PC-9 (cell line): ENCODE measurements at regions not wholly inside any gene's neighbourhood (a gene's known extent, or its start where the extent isn't known, plus 50 kb on each side); places are given as distances from the start of the nearest gene placed in this dataset.

ENCODE experiments used
- BruUV-seq: library from RNA; stranded (reverse); fragments of 400-500 nt; replicated peaks from 2 replicates; lab custom pipeline; 2021; lab: Mats Ljungman, UMichigan
- CTCF ChIA-PET: fragments of 300-600 bp; sonication (Branson Sonifier 250); formaldehyde crosslinking; loops from one replicate; lab custom pipeline; 2022; ENCODE audit warnings: antibody characterized with exemption; lab: Charles Lee
- POLR2A ChIA-PET: fragments of 300-600 bp; sonication (Branson Sonifier 250); formaldehyde crosslinking; loops from one replicate; lab custom pipeline; 2022; ENCODE audit warnings: antibody characterized with exemption; ENCODE audit not compliant: unreplicated experiment; lab: Charles Lee
- DNase-seq, 2 experiments: peaks; one replicate each; pipeline versions ENCODE4 v3.0.0 to v3.0.0-alpha.2; 2015 to 2022; ENCODE audit warnings: mixed read lengths in 1 of 2
- H2AFZ ChIP-seq: fragments of 200-600 bp; sonication (generic); 2 replicates; pipeline ENCODE4 v1.8.1; 2017; ENCODE audit warnings: antibody characterized with exemption
- H3F3A ChIP-seq: fragments of 200-600 bp; sonication (generic); 2 replicates; pipeline ENCODE4 v1.8.1; 2017; ENCODE audit warnings: antibody characterized with exemption, mild to moderate bottlenecking, low read depth; ENCODE audit not compliant: insufficient read depth
- H3K27ac ChIP-seq: fragments of 200-600 bp; sonication (generic); 2 replicates; pipeline ENCODE4 v1.6.1; 2016; ENCODE audit warnings: mixed run types
- H3K27me3 ChIP-seq: fragments of 200-600 bp; sonication (generic); 2 replicates; pipeline ENCODE4 v1.6.1; 2016; ENCODE audit warnings: low read depth, mixed run types; ENCODE audit not compliant: insufficient read depth
- H3K36me3 ChIP-seq: fragments of 200-600 bp; sonication (generic); 2 replicates; pipeline ENCODE4 v1.6.1; 2016; ENCODE audit warnings: low read depth, mixed run types
- H3K4me1 ChIP-seq: fragments of 200-600 bp; sonication (generic); replicated peaks from 2 replicates; pipeline ENCODE4 v1.6.1; 2016; ENCODE audit warnings: mixed run types; ENCODE audit not compliant: insufficient read depth
- H3K4me2 ChIP-seq: fragments of 200-600 bp; sonication (generic); 2 replicates; pipeline ENCODE4 v1.6.1; 2017; ENCODE audit warnings: mixed run types
- H3K4me3 ChIP-seq: fragments of 200-600 bp; sonication (generic); 2 replicates; pipeline ENCODE4 v1.6.1; 2016; ENCODE audit warnings: mixed run types
- H3K79me2 ChIP-seq: fragments of 200-600 bp; sonication (generic); 2 replicates; pipeline ENCODE4 v1.6.1; 2017; ENCODE audit warnings: low read depth, mixed run types
- H3K9me2 ChIP-seq: fragments of 200-600 bp; sonication (generic); 2 replicates; pipeline ENCODE4 v1.8.1; 2017; ENCODE audit warnings: mild to moderate bottlenecking; ENCODE audit not compliant: insufficient read depth
- H3K9me3 ChIP-seq: fragments of 200-600 bp; sonication (generic); 2 replicates; pipeline ENCODE4 v1.8.1; 2016; ENCODE audit warnings: low read depth; ENCODE audit not compliant: insufficient read depth
- H4K20me1 ChIP-seq: fragments of 200-600 bp; sonication (generic); 2 replicates; pipeline ENCODE4 v1.8.1; 2017; ENCODE audit not compliant: insufficient read depth
- EZH2 ChIP-seq: fragments of 200-600 bp; sonication (generic); IDR thresholded peaks from 2 replicates; pipeline ENCODE4 v1.8.0; 2017; ENCODE audit warnings: antibody characterized with exemption, low read depth
- intact Hi-C: fragments of 100-400 bp; cut with micrococcal nuclease; formaldehyde crosslinking; loops from one replicate; pipeline ENCODE4 v1.10.0; 2022; ENCODE audit not compliant: unreplicated experiment
- TF ChIP-seq, protein P1 (sequence below): fragments of 200-600 bp; sonication (generic); conservative IDR thresholded peaks from 2 replicates; pipeline ENCODE4 v1.6.1; 2017; ENCODE audit warnings: mixed run types, antibody characterized with exemption, mild to moderate bottlenecking, moderate library complexity

DNA sequence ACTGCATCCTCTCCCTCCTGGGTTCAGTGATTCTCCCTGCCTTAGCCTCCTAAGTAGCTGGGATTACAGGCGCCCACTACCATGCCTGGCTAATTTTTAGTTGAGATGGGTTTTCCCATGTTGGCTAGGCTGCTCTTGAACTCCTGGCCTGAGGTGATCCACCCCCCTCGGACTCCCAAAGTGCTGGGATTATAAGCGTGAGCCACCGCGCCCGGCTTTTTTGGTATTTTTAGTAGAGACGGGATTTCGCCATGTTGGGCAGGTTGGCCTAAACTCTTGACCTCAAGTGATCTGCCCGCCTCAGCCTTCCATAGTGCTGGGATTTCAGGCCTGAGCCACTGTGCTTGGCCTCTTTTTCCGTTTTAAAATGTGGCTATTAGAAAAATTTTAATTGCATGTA, 343.8 kb upstream of the RBFOX1 start:
- H3F3A ChIP-seq, result no peaks in the 10 kb centered on the region

DNA sequence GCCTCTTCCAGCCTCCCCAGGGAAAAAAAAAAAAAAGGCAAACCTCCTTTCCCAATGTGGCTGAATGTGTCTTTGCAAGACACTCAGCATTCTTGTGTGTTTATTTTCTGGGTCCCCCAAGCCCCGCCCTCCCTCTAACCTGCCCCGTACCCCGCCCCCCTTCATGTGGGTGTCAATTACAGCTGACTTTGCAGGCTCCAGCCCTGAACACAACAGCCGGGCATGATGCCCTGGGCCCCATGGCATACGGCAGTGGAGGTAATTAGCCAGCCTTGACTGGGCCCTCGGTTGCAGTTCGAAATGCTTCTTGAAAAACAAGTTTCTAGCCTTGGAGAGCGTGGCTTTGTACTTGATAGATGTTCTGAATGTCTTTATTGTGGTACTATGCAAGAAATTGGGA, 354.7 kb upstream of the RBFOX1 start:
- ChIA-PET POLR2A (interaction anchor here (0.7 kb wide), 1 partner anchor 124 kb away, joined by 3 read pairs; no protein-coding TSS in a partner anchor), CTCF (no interaction called here)
- no peaks in the 10 kb centered on the region; the same call in 1 of the 2 replicates for H4K20me1 ChIP-seq
- H3F3A ChIP-seq, result no peaks in the 10 kb centered on the region
- DNase-seq, result no peak
- no peaks in the 10 kb centered on the region for H3K9me3 ChIP-seq
- no peaks in the 10 kb centered on the region; the same call in 1 of the 2 replicates for H3K27me3 ChIP-seq
- H3K79me2 ChIP-seq, result no peaks in the 10 kb centered on the region
- BruUV-seq, result no TSS peak
- no peak overlapping the region for H3K4me3 ChIP-seq
- no peak overlapping the region for H3K4me2 ChIP-seq
- TF ChIP-seq, protein P1, sequence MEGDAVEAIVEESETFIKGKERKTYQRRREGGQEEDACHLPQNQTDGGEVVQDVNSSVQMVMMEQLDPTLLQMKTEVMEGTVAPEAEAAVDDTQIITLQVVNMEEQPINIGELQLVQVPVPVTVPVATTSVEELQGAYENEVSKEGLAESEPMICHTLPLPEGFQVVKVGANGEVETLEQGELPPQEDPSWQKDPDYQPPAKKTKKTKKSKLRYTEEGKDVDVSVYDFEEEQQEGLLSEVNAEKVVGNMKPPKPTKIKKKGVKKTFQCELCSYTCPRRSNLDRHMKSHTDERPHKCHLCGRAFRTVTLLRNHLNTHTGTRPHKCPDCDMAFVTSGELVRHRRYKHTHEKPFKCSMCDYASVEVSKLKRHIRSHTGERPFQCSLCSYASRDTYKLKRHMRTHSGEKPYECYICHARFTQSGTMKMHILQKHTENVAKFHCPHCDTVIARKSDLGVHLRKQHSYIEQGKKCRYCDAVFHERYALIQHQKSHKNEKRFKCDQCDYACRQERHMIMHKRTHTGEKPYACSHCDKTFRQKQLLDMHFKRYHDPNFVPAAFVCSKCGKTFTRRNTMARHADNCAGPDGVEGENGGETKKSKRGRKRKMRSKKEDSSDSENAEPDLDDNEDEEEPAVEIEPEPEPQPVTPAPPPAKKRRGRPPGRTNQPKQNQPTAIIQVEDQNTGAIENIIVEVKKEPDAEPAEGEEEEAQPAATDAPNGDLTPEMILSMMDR, result no peak
- no peak for TF ChIP-seq EZH2
- H3K27ac ChIP-seq, result no peak overlapping the region
- no peaks in the 10 kb centered on the region for H3K36me3 ChIP-seq
- no peaks in the 10 kb centered on the region for H3K4me1 ChIP-seq
- intact Hi-C loops, result no loop called here
- H3K9me2 ChIP-seq, result no peaks in the 10 kb centered on the region; the same call in 1 of the 2 replicates
- H2AFZ ChIP-seq, result no peak overlapping the region

More for the DNA sequence above, 343.8 kb upstream of the RBFOX1 start:
- Histone ChIP-seq H3K4me1 (no peaks in the 10 kb centered on the region), H3K9me2 (no peaks in the 10 kb centered on the region), H3K27me3 (peaks cover 3% of the 10 kb centered on the region; the same call in 1 of the 2 replicates), H4K20me1 (no peaks in the 10 kb centered on the region), H3K4me3 (no peak overlapping the region), H3K27ac (no peak overlapping the region), H3K79me2 (no peaks in the 10 kb centered on the region), H3K9me3 (no peaks in the 10 kb centered on the region), H2AFZ (no peak overlapping the region), H3K36me3 (no peaks in the 10 kb centered on the region), H3K4me2 (no peak overlapping the region)
- intact Hi-C loops, result no loop called here
- POLR2A ChIA-PET, result no interaction called here
- no peak for TF ChIP-seq EZH2
- TF ChIP-seq, protein P1, result no peak
- no peak for DNase-seq
- BruUV-seq, result no TSS peak
- CTCF ChIA-PET, result no interaction called here

DNA sequence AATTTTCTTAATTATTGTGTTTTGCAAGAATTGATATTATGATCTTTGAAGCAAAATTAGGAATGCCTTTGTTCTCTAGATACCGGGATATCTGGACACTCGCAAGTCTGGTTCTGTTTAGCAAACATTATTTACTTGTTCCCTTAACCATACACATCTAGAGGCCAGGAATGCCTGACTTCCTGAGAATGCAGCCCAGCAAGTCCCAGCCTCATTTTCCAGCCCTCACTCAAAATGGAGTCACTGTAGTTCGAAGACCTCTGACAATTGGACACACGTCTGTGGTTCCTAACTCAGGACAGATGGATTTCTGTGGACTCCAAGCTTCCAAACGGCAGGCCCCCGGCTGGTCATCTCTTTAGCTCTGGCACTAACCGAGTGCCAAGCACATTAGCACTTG, 355.4 kb upstream of the RBFOX1 start:
- no peak overlapping the region for H3K27ac ChIP-seq
- H2AFZ ChIP-seq, result 0 out of 2 replicates have a peak overlapping the region, but pooled peaks have one; percentile 64
- no TSS peak for BruUV-seq
- TF ChIP-seq, protein P1, result no peak
- H3K36me3 ChIP-seq, result no peaks in the 10 kb centered on the region
- no peaks in the 10 kb centered on the region for H3F3A ChIP-seq
- no peaks in the 10 kb centered on the region for H3K9me3 ChIP-seq
- H3K4me2 ChIP-seq, result no peak overlapping the region
- no peak overlapping the region for H3K4me3 ChIP-seq
- POLR2A ChIA-PET, result no interaction called here
- DNase-seq, result no peak
- intact Hi-C loops, result no loop called here
- CTCF ChIA-PET, result no interaction called here
- no peaks in the 10 kb centered on the region; the same call in 1 of the 2 replicates for H3K9me2 ChIP-seq
- H3K27me3 ChIP-seq, result no peaks in the 10 kb centered on the region; the same call in none of the 2 replicates
- H3K4me1 ChIP-seq, result no peaks in the 10 kb centered on the region
- no peaks in the 10 kb centered on the region for H3K79me2 ChIP-seq
- H4K20me1 ChIP-seq, result no peaks in the 10 kb centered on the region; the same call in 1 of the 2 replicates
